Endothelial cell of umbilical vein (primary cell): ENCODE measurements at regions not wholly inside any gene's neighbourhood (a gene's known extent, or its start where the extent isn't known, plus 50 kb on each side); places are given as distances from the start of the nearest gene placed in this dataset.

Experiments used
- BruUV-seq: library from RNA; stranded (reverse); fragments of 400-500 nt; replicated peaks from 2 replicates; lab custom pipeline; 2021; lab: Mats Ljungman, UMichigan
- CTCF ChIA-PET: fragments of 300-600, 350-600 bp; sonication (Branson Sonifier 250); formaldehyde crosslinking; loops from one replicate; lab custom pipeline; 2021; ENCODE audit warnings: antibody characterized with exemption, inconsistent platforms; lab: Charles Lee
- POLR2A ChIA-PET: fragments of 300-600, 350-600 bp; sonication (Branson Sonifier 250); formaldehyde crosslinking; loops from one replicate; lab custom pipeline; 2021; ENCODE audit warnings: antibody characterized with exemption, inconsistent platforms; lab: Charles Lee
- DNase-seq: peaks from one replicate; pipeline ENCODE4 v3.0.0-alpha.2; 2011; ENCODE audit warnings: low read depth, low spot score
- FAIRE-seq: peaks from 2 replicates; lab custom pipeline; 2011; peaks lifted over from hg19 to GRCh38; lab: Jason Lieb, UNC
- H2AFZ ChIP-seq: 2 replicates; pipeline ENCODE4 v1.6.0; 2012; ENCODE audit warnings: low read depth, low read length, control low read depth, inconsistent platforms
- H3K27ac ChIP-seq: 2 replicates; pipeline ENCODE4 v1.5.1; 2011; ENCODE audit warnings: low read depth, mild to moderate bottlenecking, control low read depth, low read length, moderate library complexity; ENCODE audit not compliant: insufficient read depth
- H3K27me3 ChIP-seq, 2 experiments: 2 replicates each; pipeline versions ENCODE4 v1.6.0 to v1.6.1; 2011; ENCODE audit warnings: low read length in 2 of 2, mixed read lengths in 1 of 2; ENCODE audit not compliant: control insufficient read depth in 2 of 2, insufficient read depth in 2 of 2
- H3K36me3 ChIP-seq, 2 experiments: 2 replicates in 1 of 2; 3 replicates in 1 of 2; pipeline ENCODE4 v1.5.1; 2011; ENCODE audit warnings: low read length in 2 of 2, mild to moderate bottlenecking in 1 of 2, moderate library complexity in 1 of 2; ENCODE audit not compliant: control insufficient read depth in 2 of 2, insufficient read depth in 2 of 2; ENCODE audit errors: extremely low read depth in 1 of 2
- H3K4me1 ChIP-seq: 3 replicates; pipeline ENCODE4 v1.5.1; 2011; ENCODE audit warnings: mild to moderate bottlenecking, low read length; ENCODE audit not compliant: control insufficient read depth, insufficient read depth; ENCODE audit errors: extremely low read depth
- H3K4me2 ChIP-seq: 2 replicates; pipeline ENCODE4 v1.6.1; 2011; ENCODE audit warnings: low read length, control low read depth, mixed read lengths; ENCODE audit not compliant: insufficient read depth
- H3K4me3 ChIP-seq, 3 experiments: fragments of 200-600 bp in 1 of 3; sonication (generic), shearing (Covaris generic) in 1 of 3; replicated peaks in 1 of 3; 2 replicates each; pipeline ENCODE4 v1.5.1; 2011 to 2016; ENCODE audit warnings: control low read depth in 3 of 3, low read length in 3 of 3, mild to moderate bottlenecking in 2 of 3, inconsistent platforms in 1 of 3, low read depth in 1 of 3, moderate library complexity in 1 of 3; ENCODE audit not compliant: insufficient read depth in 1 of 3
- H3K79me2 ChIP-seq: 2 replicates; pipeline ENCODE4 v1.6.0; 2012; ENCODE audit warnings: low read length, inconsistent platforms; ENCODE audit not compliant: control insufficient read depth, insufficient read depth
- H3K9ac ChIP-seq: replicated peaks from 2 replicates; pipeline ENCODE3; 2011; ENCODE audit warnings: low read length, control low read depth; ENCODE audit not compliant: insufficient read depth; ENCODE audit errors: extremely low read depth
- H3K9me1 ChIP-seq: replicated peaks from 3 replicates; pipeline ENCODE4 v1.6.0; 2011; ENCODE audit warnings: mild to moderate bottlenecking, low read length; ENCODE audit not compliant: control insufficient read depth, insufficient read depth; ENCODE audit errors: extremely low read depth
- H3K9me3 ChIP-seq: replicated peaks from 2 replicates; pipeline ENCODE4 v1.5.1; 2012; ENCODE audit warnings: low read length, inconsistent platforms; ENCODE audit not compliant: control insufficient read depth, insufficient read depth
- H4K20me1 ChIP-seq: replicated peaks from 2 replicates; pipeline ENCODE3; 2011; ENCODE audit warnings: mild to moderate bottlenecking, low read length; ENCODE audit not compliant: control insufficient read depth, insufficient read depth; ENCODE audit errors: extremely low read depth
- EZH2 ChIP-seq: IDR thresholded peaks from 2 replicates; pipeline ENCODE4 v1.6.1; 2012; ENCODE audit warnings: borderline replicate concordance, low read depth, mild to moderate bottlenecking, moderate library complexity, low read length, inconsistent platforms; ENCODE audit not compliant: severe bottlenecking
- FOS ChIP-seq: IDR thresholded peaks from 2 replicates; pipeline ENCODE4 v1.6.1; 2011; ENCODE audit warnings: mild to moderate bottlenecking, low read length, moderate library complexity, borderline replicate concordance; ENCODE audit not compliant: insufficient read depth
- GATA2 ChIP-seq: IDR thresholded peaks from 2 replicates; pipeline ENCODE4 v1.7.0; 2011; ENCODE audit warnings: low read depth, mild to moderate bottlenecking, moderate library complexity, mixed read lengths, low read length; ENCODE audit not compliant: insufficient read length, insufficient read depth
- JUN ChIP-seq: IDR thresholded peaks from 2 replicates; pipeline ENCODE4 v1.6.1; 2011; ENCODE audit warnings: borderline replicate concordance, low read depth; ENCODE audit not compliant: insufficient read length, insufficient read depth
- MYC ChIP-seq: IDR thresholded peaks from one replicate; pipeline ENCODE4 v1.6.1; 2011; ENCODE audit warnings: mild to moderate bottlenecking, low read depth, low read length
- POLR2A ChIP-seq: IDR thresholded peaks from 2 replicates; pipeline ENCODE4 v1.6.1; 2012; ENCODE audit warnings: low read depth, mild to moderate bottlenecking, control low read depth, low read length
- POLR2AphosphoS5 ChIP-seq: IDR thresholded peaks from 2 replicates; pipeline ENCODE4 v1.6.1; 2012; ENCODE audit warnings: low read depth, mild to moderate bottlenecking, control low read depth, low read length, moderate library complexity; ENCODE audit not compliant: insufficient read depth
- dilution Hi-C: fragments of 300-500 bp; cut with MboI; formaldehyde crosslinking; loops from one replicate; pipeline ENCODE4 v1.15.0; 2019; ENCODE audit warnings: low sequenced_read_pairs; ENCODE audit not compliant: extremely low pct_ligation_motif_present
- intact Hi-C: fragments of 100-400 bp; cut with micrococcal nuclease; formaldehyde crosslinking; loops from one replicate; pipeline ENCODE4 v1.10.0; 2022
- TF ChIP-seq, protein P1 (sequence below): IDR thresholded peaks from 2 replicates; pipeline ENCODE4 v1.6.1; 2011; ENCODE audit not compliant: insufficient read depth, insufficient read length
- TF ChIP-seq, protein P2 (sequence below), 2 donors: IDR thresholded peaks; 1 replicate in 1 of 2; 2 replicates in 1 of 2; pipeline ENCODE4 v1.5.1; 2011; ENCODE audit warnings: low read length in 2 of 2, mild to moderate bottlenecking in 2 of 2, moderate library complexity in 2 of 2, control low read depth in 1 of 2, inconsistent platforms in 1 of 2, low read depth in 1 of 2; ENCODE audit not compliant: insufficient read depth in 1 of 2; ENCODE audit errors: extremely low read depth in 1 of 2

GRCh38 chr9:135002336-135002735 lies 84.6 kb upstream of the FCN1 start:
- CTCF ChIA-PET = no interaction called here

More at GRCh38 chr9:135002336-135002735, 84.6 kb upstream of the FCN1 start:
- no peak overlapping the region for H2AFZ ChIP-seq
- no peak overlapping the region for H3K4me3 ChIP-seq
- no peak for TF ChIP-seq GATA2
- TF ChIP-seq POLR2A = no peak
- TF ChIP-seq EZH2 = no peak
- TF ChIP-seq, protein P1, sequence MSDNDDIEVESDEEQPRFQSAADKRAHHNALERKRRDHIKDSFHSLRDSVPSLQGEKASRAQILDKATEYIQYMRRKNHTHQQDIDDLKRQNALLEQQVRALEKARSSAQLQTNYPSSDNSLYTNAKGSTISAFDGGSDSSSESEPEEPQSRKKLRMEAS = no peak
- TF ChIP-seq POLR2AphosphoS5 = no peak
- no peak for TF ChIP-seq MYC
- no peak for TF ChIP-seq JUN
- TF ChIP-seq, protein P2, sequence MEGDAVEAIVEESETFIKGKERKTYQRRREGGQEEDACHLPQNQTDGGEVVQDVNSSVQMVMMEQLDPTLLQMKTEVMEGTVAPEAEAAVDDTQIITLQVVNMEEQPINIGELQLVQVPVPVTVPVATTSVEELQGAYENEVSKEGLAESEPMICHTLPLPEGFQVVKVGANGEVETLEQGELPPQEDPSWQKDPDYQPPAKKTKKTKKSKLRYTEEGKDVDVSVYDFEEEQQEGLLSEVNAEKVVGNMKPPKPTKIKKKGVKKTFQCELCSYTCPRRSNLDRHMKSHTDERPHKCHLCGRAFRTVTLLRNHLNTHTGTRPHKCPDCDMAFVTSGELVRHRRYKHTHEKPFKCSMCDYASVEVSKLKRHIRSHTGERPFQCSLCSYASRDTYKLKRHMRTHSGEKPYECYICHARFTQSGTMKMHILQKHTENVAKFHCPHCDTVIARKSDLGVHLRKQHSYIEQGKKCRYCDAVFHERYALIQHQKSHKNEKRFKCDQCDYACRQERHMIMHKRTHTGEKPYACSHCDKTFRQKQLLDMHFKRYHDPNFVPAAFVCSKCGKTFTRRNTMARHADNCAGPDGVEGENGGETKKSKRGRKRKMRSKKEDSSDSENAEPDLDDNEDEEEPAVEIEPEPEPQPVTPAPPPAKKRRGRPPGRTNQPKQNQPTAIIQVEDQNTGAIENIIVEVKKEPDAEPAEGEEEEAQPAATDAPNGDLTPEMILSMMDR (IDR thresholded peaks at IDR 0.05; ENCODE audit: extremely low read depth in 1 of 2, insufficient read depth in 1 of 2, low read depth in 1 of 2, low read length in 2 of 2) = no peak
- no peak for TF ChIP-seq FOS
- no peak overlapping the region for H3K27ac ChIP-seq
- POLR2A ChIA-PET = no interaction called here
- no peaks in the 10 kb centered on the region for H3K4me1 ChIP-seq
- no peaks in the 10 kb centered on the region for H3K79me2 ChIP-seq
- DNase-seq = no peak
- no peaks in the 10 kb centered on the region for H3K27me3 ChIP-seq
- no peak overlapping the region for H3K4me2 ChIP-seq
- BruUV-seq = no TSS peak
- no peaks in the 10 kb centered on the region for H3K9me1 ChIP-seq
- no peak overlapping the region for H3K9ac ChIP-seq
- intact Hi-C loops = no loop called here
- no peaks in the 10 kb centered on the region for H3K36me3 ChIP-seq
- dilution Hi-C loops = no loop called here
- H4K20me1 ChIP-seq = no peaks in the 10 kb centered on the region
- no peak for FAIRE-seq
- peaks cover 3% of the 10 kb centered on the region for H3K9me3 ChIP-seq
